Transverse colon (tissue), 4 donors: ENCODE measurements at regions not wholly inside any gene's neighbourhood (a gene's known extent, or its start where the extent isn't known, plus 50 kb on each side); places are given as distances from the start of the nearest gene placed in this dataset.
A peak's percentile ranks its signal among the peaks of the same experiment; 100 is the strongest.

Source experiments
- DNase-seq: peaks from one replicate; pipeline ENCODE4 v3.0.0-alpha.2; 2019
- H3K27ac ChIP-seq, 4 donors: fragments of 200-600 bp; sonication (generic); 2 replicates each; pipeline ENCODE4 v1.5.1; 2016 to 2018; ENCODE audit warnings: inconsistent platforms in 4 of 4
- H3K27me3 ChIP-seq: fragments of 200-600 bp; sonication (generic); 2 replicates; pipeline ENCODE4 v1.5.1; 2017; ENCODE audit warnings: inconsistent platforms
- H3K36me3 ChIP-seq, 4 donors: fragments of 200-600 bp; sonication (generic); 2 replicates each; pipeline ENCODE4 v1.5.1; 2017 to 2019; ENCODE audit warnings: inconsistent platforms in 4 of 4
- H3K4me1 ChIP-seq, 4 donors: fragments of 200-600 bp; sonication (generic); 2 replicates each; pipeline ENCODE4 v1.5.1; 2017 to 2020; ENCODE audit warnings: inconsistent platforms in 4 of 4
- H3K4me3 ChIP-seq, 4 donors: fragments of 200-600 bp; sonication (generic); 1 replicate in 1 of 4; 2 replicates in 3 of 4; pipeline versions ENCODE4 v1.5.1 to v1.6.1; 2017 to 2019; ENCODE audit warnings: inconsistent platforms in 4 of 4
- H3K9me3 ChIP-seq, 2 donors: fragments of 200-600 bp; sonication (generic); 2 replicates each; pipeline ENCODE4 v1.5.1; 2017 to 2019; ENCODE audit warnings: inconsistent platforms in 2 of 2
- EP300 ChIP-seq: sonication (generic); formaldehyde crosslinking; IDR thresholded peaks from one replicate; pipeline ENCODE4 v1.6.1; 2017; ENCODE audit warnings: antibody characterized with exemption, low read depth
- POLR2A ChIP-seq: fragments of 450-650 bp; IDR thresholded peaks from one replicate; pipeline ENCODE4 v1.6.1; 2016; ENCODE audit warnings: antibody characterized with exemption, mild to moderate bottlenecking, moderate library complexity
- POLR2AphosphoS5 ChIP-seq, 3 donors: sonication (generic); formaldehyde crosslinking; IDR thresholded peaks; one replicate each; pipeline ENCODE4 v1.6.1; 2016; ENCODE audit warnings: antibody characterized with exemption in 3 of 3
- WGBS, 2 donors: methylation state at CpG; one replicate each; pipeline ENCODE4 v1.1.5; 2018; ENCODE audit warnings: low coverage in 1 of 2; 5-methylcytosine and 5-hydroxymethylcytosine counted together
- in situ Hi-C, 4 donors: fragments of 200-750 bp; cut with MboI; loops; one replicate each; pipeline versions ENCODE4 v1.15.0 to v1.15.1; 2017; ENCODE audit warnings: low sequenced_read_pairs in 3 of 4, low pct_ligation_motif_present in 1 of 4, low pct_unique_long_range_greater_than_20kb in 1 of 4
- intact Hi-C: fragments of 100-400 bp; cut with DNase I; formaldehyde crosslinking; loops from one replicate; pipeline ENCODE4 v1.15.1; 2023; ENCODE audit warnings: low total_unique reads
- TF ChIP-seq, protein P1 (sequence below), 5 experiments: fragments of 200-600 bp in 3 of 5; fragments of 450-650 bp in 2 of 5; sonication (generic) in 3 of 5; IDR thresholded peaks; 1 replicate in 2 of 5; 2 replicates in 3 of 5; pipeline ENCODE4 v1.5.1; 2016 to 2017; ENCODE audit warnings: antibody characterized with exemption in 5 of 5, inconsistent platforms in 3 of 5, mild to moderate bottlenecking in 2 of 5, moderate library complexity in 1 of 5

DNA sequence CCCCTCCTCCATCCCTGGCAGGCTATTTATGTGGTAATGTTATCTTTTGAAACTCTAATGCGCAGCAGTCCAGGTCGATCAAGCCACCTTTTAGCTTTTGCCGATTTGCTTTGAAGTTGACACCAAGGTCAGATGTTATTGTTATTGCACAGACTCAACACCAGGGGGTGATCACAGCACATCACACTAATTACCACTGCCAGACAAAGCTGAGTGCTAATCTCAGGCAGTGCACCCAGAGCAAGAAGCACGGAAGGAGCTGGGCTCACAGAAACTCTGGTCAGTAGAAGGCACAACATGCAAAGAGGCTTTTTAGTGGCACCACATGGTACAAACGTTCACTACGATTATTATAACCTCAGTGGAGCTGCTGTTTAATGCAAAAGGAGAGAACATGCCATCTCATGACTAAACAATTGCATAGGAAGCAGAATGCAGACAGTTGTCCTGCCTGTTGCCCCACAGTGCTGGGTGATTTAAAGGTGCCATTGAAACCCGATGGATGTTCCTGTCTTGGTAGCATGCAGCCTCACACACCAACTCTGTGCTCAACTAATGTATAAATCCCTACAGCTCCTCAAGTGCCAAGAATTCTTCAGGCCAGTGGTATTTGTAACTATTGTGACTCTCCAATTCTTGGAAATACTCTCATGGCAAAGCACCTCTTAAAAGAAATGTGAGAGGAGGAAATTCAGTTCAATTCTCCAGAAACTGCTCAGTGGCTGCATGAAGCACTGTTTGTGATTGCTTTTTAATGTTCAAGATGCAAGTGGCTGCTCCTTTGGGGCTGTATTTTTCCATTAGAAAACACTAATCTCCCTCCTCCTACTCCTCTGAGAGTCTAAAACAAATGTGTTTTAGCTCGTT lies 353.9 kb upstream of the DDI1 start:
- Histone ChIP-seq H3K9me3 (no peaks in the 10 kb centered on the region), H3K27me3 (no peaks in the 10 kb centered on the region), H3K36me3 (no peaks in the 10 kb centered on the region), H3K4me3 (no peak overlapping the region), H3K4me1 (peaks cover 0 to 7% (median 3%) of the 10 kb centered on the region in 4 donors), H3K27ac (no peak overlapping the region)
- 12 to 22% methylated on average over 3 to 8 of the region's 8 CpGs for WGBS, 2 donors
- peak; percentile 49 for DNase-seq
- intact Hi-C loops (no loop called here), in situ Hi-C loops (loop anchor here in 2 of 4 donors (10.0 to 25.0 kb wide), 2 partner anchors 455 to 472 kb away; no protein-coding TSS in a partner anchor)
- TF ChIP-seq EP300, result no peak
- TF ChIP-seq, protein P1, sequence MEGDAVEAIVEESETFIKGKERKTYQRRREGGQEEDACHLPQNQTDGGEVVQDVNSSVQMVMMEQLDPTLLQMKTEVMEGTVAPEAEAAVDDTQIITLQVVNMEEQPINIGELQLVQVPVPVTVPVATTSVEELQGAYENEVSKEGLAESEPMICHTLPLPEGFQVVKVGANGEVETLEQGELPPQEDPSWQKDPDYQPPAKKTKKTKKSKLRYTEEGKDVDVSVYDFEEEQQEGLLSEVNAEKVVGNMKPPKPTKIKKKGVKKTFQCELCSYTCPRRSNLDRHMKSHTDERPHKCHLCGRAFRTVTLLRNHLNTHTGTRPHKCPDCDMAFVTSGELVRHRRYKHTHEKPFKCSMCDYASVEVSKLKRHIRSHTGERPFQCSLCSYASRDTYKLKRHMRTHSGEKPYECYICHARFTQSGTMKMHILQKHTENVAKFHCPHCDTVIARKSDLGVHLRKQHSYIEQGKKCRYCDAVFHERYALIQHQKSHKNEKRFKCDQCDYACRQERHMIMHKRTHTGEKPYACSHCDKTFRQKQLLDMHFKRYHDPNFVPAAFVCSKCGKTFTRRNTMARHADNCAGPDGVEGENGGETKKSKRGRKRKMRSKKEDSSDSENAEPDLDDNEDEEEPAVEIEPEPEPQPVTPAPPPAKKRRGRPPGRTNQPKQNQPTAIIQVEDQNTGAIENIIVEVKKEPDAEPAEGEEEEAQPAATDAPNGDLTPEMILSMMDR (IDR thresholded peaks at IDR 0.05), result peak; percentile 67 to 91 (median 80)

DNA sequence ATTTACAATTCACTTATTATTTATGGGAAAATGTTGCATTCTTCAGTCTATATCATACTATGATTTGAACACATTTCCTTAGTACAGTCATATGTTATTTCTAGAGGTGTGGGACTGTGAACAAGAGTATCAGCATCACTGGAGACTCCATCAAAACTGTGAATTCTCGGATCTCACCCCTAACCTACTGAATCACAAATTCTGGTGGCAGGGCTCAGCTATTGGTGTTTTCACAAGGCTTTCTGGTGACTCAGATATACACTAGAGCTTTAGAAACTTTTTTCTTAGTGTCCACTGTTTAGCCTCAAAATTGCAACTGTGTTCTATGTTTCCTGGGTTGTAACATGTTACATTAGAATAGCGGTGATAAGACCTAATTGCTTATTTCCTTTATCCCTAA lies 352.9 kb upstream of the DDI1 start:
- Histone ChIP-seq H3K36me3 (no peaks in the 10 kb centered on the region), H3K4me3 (no peak overlapping the region), H3K9me3 (no peaks in the 10 kb centered on the region), H3K27ac (no peak overlapping the region), H3K4me1 (peaks cover 0 to 7% (median 3%) of the 10 kb centered on the region in 4 donors), H3K27me3 (no peaks in the 10 kb centered on the region)
- intact Hi-C loops (no loop called here), in situ Hi-C loops (loop anchor here in 2 of 4 donors (10.0 to 25.0 kb wide), 2 partner anchors 454 to 471 kb away; no protein-coding TSS in a partner anchor)
- TF ChIP-seq POLR2AphosphoS5 (IDR thresholded peaks at IDR 0.05) (no peak), EP300 (no peak), POLR2A (no peak)
- TF ChIP-seq, protein P1 (IDR thresholded peaks at IDR 0.05), result no peak
- DNase-seq, result no peak
- WGBS, 2 donors, result 86 to 93% methylated on average over 2 of the region's 2 CpGs

GRCh38 chr11:103688924-103689323 lies 347.5 kb upstream of the DDI1 start:
- DNase-seq, result no peak
- H3K27me3 ChIP-seq, result no peaks in the 10 kb centered on the region
- no peaks in the 10 kb centered on the region for H3K36me3 ChIP-seq
- in situ Hi-C loops (loop anchor here in 2 of 4 donors (10.0 to 25.0 kb wide), 2 partner anchors 448 to 466 kb away; no protein-coding TSS in a partner anchor), intact Hi-C loops (no loop called here)
- no peaks in the 10 kb centered on the region for H3K4me1 ChIP-seq
- WGBS, 2 donors, result 87 to 88% methylated on average over 3 of the region's 3 CpGs
- H3K4me3 ChIP-seq, result no peak overlapping the region
- no peaks in the 10 kb centered on the region for H3K9me3 ChIP-seq
- no peak for TF ChIP-seq EP300
- TF ChIP-seq, protein P1 (IDR thresholded peaks at IDR 0.05), result no peak
- TF ChIP-seq POLR2AphosphoS5 (IDR thresholded peaks at IDR 0.05), result no peak
- TF ChIP-seq POLR2A, result no peak
- H3K27ac ChIP-seq, result no peak overlapping the region

DNA sequence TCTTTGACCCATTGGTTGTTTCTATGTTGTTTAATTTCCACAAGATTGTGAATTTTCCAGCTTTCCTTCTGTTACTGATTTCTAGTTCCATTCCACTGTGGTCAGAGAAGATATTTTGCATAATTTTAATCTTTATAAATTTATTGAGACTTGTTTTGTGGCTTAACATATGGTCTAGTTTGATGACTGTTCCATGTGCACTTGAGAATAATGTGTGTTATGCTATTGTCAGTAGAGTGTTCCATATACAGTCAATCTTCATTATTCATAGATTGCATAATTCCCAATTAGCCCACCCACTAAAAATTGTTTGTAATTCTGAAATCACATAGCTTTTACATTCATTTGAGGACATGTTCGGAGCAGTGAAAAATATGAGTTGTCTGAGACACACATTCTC lies 346.1 kb upstream of the DDI1 start:
- H3K4me1 ChIP-seq, result no peaks in the 10 kb centered on the region
- H3K36me3 ChIP-seq, result no peaks in the 10 kb centered on the region
- TF ChIP-seq POLR2A, result no peak
- TF ChIP-seq EP300, result no peak
- TF ChIP-seq, protein P1 (IDR thresholded peaks at IDR 0.05), result no peak
- no peak for TF ChIP-seq POLR2AphosphoS5 (IDR thresholded peaks at IDR 0.05)
- in situ Hi-C loops (loop anchor here in 1 of 4 donors (25.0 kb wide), 1 partner anchor 447 kb away; no protein-coding TSS in a partner anchor), intact Hi-C loops (no loop called here)
- 46 to 71% methylated on average over 1 of the region's 1 CpG for WGBS, 2 donors
- DNase-seq, result no peak
- no peaks in the 10 kb centered on the region for H3K27me3 ChIP-seq
- H3K9me3 ChIP-seq, result no peaks in the 10 kb centered on the region
- H3K27ac ChIP-seq, result no peak overlapping the region
- no peak overlapping the region for H3K4me3 ChIP-seq
